HG02885 (cell line): ENCODE measurements at regions not wholly inside any gene's neighbourhood (a gene's known extent, or its start where the extent isn't known, plus 50 kb on each side); places are given as distances from the start of the nearest gene placed in this dataset.

ENCODE experiments used
- ATAC-seq: cut with Tn5 transposase; IDR thresholded peaks from one replicate; pipeline ENCODE4 v1.9.1; 2021; ENCODE audit warnings: mild to moderate bottlenecking; ENCODE audit not compliant: unreplicated experiment, poor library complexity

DNA sequence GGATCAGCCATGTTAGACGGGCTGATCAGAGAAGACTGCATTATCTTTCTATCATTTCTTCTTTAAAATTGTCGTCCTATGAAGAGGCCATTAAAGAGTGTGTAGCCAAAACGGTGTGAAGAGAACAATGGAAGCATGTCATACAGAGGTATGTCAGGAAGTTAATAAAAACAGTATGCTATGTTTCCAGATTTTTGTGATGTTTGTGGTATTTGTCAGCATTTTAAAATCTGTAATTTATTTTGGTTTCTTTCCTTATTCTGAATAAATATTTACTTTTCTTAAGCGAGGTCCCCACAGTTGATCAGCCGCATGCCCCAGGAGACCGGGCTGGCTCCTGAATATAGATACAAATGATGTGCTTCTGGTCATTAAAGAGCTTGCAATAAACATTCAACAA is 142.9 kb upstream of the SERP2 start:
- ATAC-seq, result no peak

DNA sequence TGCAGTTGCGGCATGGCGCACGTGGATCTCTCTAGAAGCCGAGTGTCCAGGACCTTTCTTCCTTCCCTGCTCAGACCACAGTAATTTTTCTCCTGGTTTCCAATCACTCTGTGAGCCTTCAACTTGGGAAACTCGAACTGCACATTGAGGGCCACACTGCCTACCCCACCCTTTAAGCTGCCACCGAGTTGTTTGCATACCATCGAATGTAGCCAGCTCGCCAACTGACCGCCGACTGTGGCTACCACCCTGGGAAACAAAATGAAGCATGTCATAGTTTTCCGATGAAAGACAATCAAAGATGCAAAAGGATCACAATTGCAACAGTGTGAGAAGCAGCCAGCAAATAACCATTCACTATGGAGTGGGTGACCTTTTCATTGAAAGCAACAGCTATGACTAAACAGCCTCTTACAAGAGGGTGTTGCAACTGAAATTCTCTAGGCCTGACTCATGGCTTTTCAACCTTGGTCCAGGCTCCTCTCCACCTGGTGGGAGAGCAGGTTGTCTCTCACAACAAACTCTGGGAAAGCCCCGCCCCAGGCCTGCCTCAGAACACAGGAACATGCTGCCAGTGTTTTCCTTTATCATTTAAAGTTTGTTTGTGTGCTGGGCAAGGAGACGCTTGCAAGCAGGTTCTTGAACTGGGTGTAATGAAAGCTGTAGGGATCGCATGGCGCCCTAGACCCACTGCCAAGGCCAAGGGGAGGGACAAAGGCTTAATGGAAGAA is 141.7 kb upstream of the SERP2 start:
- no peak for ATAC-seq

DNA sequence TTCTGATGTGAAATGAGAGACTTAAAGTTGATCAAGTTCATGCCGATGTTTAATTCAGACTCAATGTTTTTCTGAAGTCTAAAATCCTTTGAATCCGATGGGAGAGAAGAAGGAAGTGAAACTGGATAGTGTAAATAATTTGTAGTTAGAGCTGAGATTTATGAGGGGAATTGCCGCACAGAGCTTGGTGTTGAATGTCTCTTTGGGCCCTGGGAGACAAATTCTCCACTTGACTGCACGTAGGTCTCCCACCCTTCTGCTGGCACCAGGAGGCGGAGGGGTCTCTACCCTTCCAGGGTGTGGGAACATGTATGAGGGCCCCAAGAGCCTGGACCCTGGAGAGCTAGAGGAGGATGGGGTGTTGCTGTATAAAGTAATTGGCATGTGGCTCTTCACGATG is 140.8 kb upstream of the SERP2 start:
- no peak for ATAC-seq

DNA sequence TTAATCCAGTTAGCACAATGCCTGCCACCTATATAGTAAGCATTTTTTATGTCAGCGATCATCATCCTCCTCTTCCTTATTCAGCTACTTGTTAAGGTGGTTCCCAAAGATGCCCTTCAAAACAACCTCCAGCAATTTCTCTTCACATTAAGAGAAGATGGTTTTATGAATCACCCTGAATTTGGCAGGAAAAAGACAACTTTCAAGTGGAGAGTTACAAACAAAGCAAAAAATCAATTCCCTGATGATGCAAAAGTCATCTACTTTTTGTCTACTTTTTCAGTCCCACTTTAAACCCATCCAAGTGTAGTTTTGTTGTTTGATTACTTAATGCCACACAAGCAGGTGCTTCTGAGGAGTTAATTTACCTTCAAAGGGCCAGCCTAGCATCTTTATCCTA is 139.1 kb upstream of the SERP2 start:
- no peak for ATAC-seq

DNA sequence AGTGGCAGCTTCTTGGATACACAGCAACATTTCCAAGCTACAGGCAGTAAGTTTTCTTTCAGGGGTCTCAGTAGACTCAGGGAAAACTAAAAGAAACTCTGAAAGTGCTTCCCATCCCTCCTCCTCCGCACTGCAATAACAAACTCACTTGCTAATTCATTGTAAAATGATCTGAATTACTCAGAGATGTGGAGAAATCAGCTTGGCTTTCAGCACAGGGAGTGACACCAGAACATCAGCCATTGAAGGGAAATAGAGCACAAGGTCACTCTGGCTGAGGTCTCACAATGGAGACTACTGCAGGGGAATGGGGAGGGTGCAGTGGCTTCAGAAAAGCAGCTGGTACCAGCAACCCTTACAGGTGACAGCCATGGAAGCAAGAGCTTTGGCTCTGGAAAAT is 137.3 kb upstream of the SERP2 start:
- ATAC-seq, result no peak

DNA sequence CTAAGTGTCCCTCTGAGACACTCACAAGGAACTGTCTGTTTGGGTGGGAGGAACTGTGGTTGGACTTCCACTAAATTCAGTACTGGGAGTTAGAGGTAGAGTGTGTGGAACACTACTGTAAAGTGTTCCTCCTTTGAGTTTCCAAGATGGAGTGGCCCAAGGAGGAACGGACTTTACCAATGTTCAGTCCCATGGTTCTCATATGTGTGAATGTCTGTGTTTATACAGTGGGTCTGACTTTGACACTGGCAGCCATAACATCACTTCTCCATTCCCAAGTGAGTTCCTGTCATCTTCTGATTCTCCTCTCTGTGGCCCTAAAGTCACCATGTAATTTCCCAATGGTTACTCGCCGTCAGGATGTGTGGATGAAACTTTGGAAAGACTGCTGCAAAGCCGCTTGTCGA is 136.8 kb upstream of the SERP2 start:
- no peak for ATAC-seq

DNA sequence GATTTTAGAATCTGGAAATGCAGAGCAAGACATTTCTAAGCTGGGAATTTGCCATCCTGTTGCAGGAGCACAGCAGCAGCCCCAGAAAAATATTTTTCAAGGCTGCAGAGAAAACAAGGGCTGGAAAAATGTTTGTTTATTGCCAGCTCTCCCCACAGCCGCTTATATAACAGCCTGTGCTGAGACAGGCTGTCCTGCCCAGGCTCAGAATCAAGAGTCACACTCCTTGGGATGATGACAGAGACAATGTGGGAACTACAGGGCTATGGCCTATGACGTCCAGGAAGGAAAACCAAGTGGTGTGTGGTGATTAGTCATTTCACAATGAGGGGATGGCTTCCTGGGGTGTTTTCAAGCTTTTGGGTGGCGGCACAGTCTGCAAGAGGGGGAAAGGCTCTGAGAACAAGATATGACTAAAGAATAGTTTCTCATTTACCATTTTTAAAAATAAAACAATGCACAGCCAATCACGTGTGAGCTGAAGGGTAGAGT is 136.3 kb upstream of the SERP2 start:
- peak; percentile 83 for ATAC-seq

DNA sequence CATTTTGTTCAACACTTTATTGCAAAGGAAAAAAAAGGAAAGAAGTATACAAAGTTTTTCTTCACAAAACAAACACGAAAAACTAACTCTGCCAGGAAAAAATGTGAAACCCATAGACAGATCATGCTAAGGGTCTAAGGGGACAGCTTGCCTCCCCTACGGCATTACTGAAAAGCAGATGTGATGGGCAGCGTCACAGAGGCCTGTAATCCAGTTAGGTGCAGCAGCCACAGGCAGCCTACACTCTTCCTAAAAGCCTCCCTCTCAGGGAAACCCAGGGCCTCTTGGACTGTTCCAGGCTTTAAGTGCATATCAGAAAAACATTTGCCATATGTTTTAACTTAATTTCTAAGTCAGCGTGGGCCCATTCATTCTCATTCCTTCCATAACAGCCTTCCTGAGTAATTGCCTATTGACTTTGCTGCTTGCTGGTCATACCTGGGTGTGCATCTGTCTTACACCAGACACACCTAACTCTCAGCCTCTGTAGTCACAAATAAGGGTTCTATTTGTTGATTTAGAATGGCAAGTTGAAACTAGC is 135.7 kb upstream of the SERP2 start:
- no peak for ATAC-seq

DNA sequence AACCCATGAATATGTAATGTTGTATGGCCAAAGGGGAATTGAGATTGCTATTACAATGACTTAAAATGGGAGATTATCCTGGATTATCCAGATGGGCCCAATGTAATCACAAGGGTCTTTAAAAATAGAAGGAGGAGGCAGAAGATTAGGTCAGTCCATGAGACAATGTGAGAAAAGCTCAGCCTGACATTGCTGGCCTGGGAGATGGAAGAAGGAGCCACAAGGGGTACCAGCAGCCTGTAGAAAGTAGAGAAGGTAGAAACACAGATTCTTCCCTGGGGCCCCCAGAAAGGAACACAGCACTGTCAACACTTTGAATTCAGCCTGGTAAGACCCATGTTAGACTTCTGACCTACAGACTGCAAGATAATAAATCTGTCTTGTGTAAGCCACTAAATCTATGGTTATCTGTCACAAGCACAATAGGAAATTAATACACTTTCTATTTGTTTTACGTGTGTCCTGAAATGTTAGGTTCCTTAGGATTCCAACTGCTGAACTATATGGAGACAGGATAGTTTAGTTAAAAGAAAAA is 132.9 kb upstream of the SERP2 start:
- no peak for ATAC-seq

DNA sequence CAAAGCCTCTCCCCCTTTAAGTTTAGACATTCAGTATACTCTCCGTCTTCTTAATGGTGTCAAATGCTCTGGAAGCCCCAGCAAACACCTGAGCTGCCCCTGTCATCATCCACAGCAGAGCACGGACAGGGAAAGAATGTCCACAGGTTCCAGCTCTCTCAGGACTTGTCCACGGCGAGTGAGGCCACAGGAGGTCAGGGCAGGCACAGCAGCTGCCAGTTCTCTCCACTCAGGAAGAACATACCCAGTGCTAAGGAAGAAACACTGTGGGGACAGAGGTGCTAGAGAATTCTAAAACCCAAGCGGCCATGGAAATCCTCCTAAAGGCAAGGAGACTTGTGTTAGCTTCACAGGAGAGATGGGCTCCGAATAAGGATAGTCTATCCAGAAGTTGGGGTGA is 132.0 kb upstream of the SERP2 start:
- ATAC-seq, result no peak

DNA sequence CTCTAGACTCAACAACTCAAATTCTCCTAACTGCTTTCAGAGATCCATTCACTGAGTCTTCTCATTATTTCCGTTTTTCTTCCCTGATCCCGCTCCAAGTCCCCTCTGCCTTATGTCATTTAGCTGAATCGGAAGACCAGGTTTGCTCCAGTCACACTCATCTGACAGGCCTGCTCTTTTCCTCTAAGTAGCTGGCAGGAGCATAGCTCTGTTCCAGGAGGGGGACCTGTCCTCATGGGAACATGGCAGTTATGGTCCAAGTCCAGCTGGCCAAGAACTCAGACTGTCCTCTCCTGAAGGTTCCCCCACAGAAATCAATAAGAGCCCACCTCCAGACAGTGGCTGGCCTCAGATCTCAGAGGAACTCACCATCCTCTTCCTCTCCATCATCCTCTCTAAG is 130.9 kb upstream of the SERP2 start:
- no peak for ATAC-seq

DNA sequence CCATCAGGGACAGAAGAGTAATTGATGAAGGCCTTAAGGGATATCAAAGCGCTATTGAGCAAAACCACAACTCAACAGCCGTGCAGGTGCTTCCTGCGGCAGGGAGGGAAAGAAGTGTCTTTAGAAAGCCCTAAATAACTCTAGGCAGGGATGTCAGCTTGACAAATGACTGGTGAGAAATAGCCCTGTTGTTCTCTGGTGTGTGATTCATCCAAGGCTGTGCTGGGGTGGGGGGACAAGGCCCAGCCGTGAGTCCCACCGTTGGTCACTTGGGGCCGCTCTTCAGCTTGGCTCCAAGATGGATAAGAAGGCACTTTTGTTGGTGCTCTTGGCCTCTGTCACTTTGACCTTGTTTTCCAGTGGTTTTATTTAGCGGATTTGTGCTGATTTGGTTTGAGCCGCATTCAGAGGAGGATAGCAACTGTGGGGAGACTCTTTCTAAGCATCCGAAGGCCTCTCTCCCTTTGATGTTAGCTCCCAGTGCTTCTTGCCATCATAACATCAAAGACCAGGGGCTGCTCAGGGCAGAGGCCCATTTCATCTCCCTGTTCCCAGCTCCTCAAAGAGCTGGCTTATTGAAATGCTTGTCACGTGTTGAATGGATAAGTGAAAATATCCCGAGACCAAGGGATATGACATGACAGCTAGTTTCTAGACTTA is 130.3 kb upstream of the SERP2 start:
- ATAC-seq, result no peak

DNA sequence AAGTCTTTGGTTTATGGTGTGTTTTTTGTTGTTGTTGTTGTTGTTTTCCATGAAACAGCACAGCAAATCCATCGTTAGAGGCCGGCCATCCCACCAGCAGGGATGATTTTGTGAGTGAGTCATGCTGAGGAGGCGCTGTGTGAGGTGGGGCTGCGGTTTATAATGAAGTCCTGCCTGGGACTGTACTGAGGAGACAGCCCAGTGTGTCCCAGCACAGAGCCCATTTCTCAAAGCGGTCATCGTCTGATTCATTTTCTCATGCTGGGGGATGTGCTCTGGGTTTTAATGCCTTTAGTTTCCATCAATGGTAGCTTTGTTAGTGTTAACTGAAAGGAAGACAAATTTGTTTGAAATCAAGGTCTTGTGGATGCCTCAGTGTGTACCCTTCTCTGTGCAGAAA is 129.3 kb upstream of the SERP2 start:
- no peak for ATAC-seq

DNA sequence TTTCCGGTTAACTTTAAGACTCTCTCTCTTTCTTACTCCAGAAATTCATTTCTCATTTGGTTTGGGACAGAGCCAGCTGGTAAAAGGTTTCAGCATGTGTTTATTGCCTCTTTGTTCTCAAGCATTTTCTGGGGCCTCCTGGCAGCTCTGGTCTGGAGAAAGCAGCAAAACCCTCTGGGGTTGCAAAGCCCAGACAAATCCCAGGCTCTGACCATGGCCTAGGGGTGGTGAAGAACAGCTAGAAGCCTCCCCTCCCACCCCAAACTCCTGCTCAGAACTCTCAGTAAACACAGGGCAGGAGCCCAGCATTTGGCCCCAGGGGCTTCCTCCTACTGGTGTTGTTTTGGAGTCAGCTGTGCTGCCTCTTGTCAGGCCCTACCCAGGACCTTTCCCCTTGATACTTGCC is 124.2 kb upstream of the SERP2 start:
- ATAC-seq, result no peak

DNA sequence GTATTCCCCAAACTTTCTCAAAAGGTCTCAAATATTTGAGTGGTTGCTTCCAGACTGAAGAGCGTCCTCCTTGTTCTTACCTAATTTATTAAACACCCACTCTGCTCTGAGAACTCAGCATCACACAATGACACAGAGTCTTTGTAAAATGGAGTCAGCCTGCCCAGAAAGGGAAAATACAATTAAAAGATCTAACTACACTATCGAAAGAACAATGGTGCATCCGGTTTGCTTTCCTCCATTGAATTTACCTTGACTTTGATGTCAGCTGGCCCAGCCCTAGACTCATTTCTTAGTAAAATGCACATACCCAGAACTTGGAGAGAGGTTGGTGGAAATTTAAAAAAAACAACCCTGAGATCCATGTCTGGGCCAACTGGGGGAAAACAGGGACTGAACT is 120.7 kb upstream of the SERP2 start:
- ATAC-seq, result no peak

DNA sequence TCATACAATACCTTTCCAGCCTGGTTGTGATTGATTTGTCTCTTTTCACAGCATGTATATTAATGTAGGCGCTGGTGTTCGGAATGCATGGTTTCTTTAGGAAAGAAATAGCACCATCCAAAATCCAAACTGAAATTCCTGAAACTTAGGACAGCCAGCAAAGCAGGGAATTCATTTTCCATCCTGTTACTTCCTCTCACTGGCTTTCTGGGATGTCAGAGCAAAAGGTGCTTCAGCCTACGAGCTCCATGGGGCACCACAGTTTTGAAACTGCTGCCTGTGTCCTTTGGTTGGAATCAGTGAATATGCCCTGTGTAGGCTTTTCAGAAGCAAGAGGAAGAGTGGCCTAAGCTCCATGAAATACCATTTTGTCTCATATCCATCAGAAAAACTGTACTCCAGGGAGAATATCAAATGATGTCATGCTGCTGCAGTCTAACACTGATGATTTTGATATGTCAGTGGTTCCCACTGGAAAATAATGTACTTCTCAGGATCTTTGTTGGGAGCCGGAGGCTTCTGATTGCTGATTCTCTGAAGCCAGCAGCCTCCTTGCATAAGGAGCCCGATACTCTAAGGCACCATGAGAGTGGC is 117.8 kb upstream of the SERP2 start:
- no peak for ATAC-seq

DNA sequence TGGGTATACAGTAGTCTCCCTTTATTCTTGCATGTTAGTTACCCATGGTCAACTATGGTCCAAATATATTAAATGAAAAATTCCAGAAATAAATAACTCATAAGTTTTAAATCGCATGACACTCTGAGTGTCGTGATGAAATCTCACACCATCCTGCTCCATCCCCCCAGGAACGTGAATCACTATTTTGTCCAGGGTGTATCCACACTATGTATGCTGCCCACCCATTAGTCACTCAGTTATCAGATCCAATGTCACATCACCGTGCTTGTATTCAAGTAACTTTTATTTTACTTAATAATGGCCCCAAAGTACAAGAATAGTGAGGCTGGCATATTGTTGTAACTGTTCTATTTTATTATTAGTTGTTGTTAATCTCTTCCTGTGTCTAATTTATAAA is 115.8 kb upstream of the SERP2 start:
- ATAC-seq, result no peak

DNA sequence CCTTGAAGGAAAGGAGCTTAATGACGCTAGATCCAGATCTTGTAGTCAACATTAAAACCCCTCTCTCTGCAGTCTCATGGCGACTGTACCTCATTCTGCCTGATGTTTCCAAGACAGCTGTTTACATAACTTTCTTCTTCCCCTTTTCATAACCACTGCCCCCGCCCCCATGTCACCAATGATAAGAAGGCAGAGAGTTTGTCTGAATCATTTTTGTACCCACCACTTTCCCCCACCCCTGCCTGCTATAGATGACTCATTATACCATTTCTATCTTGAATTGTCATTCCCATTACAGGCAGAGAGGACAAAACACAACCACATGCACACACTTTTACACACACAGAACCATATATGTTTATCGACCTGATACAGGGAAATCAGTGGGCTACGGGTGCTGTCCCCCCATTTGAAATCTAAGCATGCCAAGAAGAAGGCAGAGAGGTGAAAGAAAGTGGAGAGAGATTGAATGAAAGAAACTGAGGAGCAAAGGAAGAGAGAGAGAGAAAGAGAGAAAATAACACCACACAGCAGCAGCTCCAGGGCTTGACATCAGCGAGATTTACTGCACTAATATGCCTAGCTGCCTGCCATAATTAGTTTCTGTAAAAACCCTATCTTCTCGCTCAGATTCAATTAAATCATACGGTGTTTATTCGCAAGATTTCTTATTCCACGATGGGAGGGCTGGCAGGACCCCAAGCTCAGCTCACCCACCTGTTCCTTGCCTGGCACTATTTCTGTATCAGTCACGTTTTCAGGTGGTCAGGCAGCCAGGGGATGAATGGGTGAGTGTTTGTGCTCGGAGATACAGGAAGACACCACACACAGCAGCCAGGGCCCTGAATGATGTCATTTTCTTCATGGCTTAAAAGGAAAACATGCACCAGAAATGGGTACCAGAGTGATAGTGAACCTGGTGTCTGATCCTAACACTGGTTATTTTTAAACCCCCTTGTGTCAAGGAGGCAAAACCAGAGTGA is 114.3 kb upstream of the SERP2 start:
- peak; percentile 75 for ATAC-seq

DNA sequence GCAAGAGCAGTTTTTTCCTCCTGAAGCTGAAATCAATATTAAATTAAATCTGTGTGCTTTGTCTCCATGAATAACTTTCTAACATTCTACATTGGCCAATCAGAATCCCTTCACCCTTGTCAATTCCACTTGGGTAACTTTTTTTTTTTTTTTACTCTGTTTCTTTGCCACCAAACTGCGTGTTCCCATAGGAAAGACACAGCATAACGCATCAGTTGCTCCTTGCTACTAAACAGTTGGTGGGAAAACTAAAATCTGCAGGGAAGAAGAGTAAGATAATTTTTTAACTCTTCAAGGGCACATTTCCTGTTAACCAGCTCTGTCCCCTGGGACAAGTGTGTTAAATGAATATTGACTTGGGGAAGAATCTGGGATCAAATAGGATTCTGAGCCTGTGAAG is 113.3 kb upstream of the SERP2 start:
- ATAC-seq, result no peak
